Panc1 (cell line): ENCODE measurements at regions not wholly inside any gene's neighbourhood (a gene's known extent, or its start where the extent isn't known, plus 50 kb on each side); places are given as distances from the start of the nearest gene placed in this dataset.

Experiments
- ATAC-seq: fragments of 200-7000 bp; cut with Tn5 transposase; 2 replicates; pipeline ENCODE4 v1.9.1; 2020; ENCODE audit warnings: mild to moderate bottlenecking, moderate library complexity
- BruUV-seq: library from RNA; stranded (reverse); fragments of 400-500 nt; replicated peaks from 2 replicates; lab custom pipeline; 2021; lab: Mats Ljungman, UMichigan
- CTCF ChIA-PET: fragments of 300-600 bp; sonication (Branson Sonifier 250); formaldehyde crosslinking; loops from one replicate; lab custom pipeline; 2022; ENCODE audit warnings: antibody characterized with exemption; lab: Charles Lee
- POLR2A ChIA-PET: fragments of 300-600 bp; sonication (Branson Sonifier 250); formaldehyde crosslinking; loops from one replicate; lab custom pipeline; 2022; ENCODE audit warnings: antibody characterized with exemption; lab: Charles Lee
- DNase-seq: peaks from one replicate; pipeline ENCODE4 v3.0.0-alpha.2; 2010; ENCODE audit warnings: low read depth, low spot score
- H3K27ac ChIP-seq: 2 replicates; pipeline ENCODE4 v1.5.1; 2011; ENCODE audit warnings: mild to moderate bottlenecking, low read length, inconsistent platforms
- H3K27me3 ChIP-seq: fragments of 200-500 bp; sonication (Bioruptor generic); 2 replicates; pipeline ENCODE4 v1.6.0; 2014; ENCODE audit warnings: low read length, inconsistent platforms; ENCODE audit not compliant: control insufficient read depth, insufficient read depth
- H3K36me3 ChIP-seq: fragments of 200-500 bp; sonication (Bioruptor generic); 2 replicates; pipeline ENCODE4 v1.5.1; 2014; ENCODE audit warnings: inconsistent platforms, mild to moderate bottlenecking, low read length, moderate library complexity; ENCODE audit not compliant: control insufficient read depth, insufficient read depth
- H3K4me1 ChIP-seq: 2 replicates; pipeline ENCODE4 v1.5.1; 2011; ENCODE audit warnings: inconsistent platforms, mild to moderate bottlenecking, low read length, moderate library complexity; ENCODE audit not compliant: control insufficient read depth, insufficient read depth
- H3K4me3 ChIP-seq, 2 experiments: 2 replicates each; pipeline ENCODE4 v1.5.1; 2011 to 2012; ENCODE audit warnings: low read depth in 2 of 2, low read length in 2 of 2, mild to moderate bottlenecking in 2 of 2, inconsistent platforms in 1 of 2, moderate library complexity in 1 of 2
- H3K9me3 ChIP-seq: fragments of 200-500 bp; sonication (Bioruptor generic); 2 replicates; pipeline ENCODE4 v1.5.1; 2014; ENCODE audit warnings: low read depth, mild to moderate bottlenecking, inconsistent platforms, low read length, moderate library complexity; ENCODE audit not compliant: control insufficient read depth, insufficient read depth
- POLR2AphosphoS5 ChIP-seq: IDR thresholded peaks from 2 replicates; pipeline ENCODE4 v1.6.1; 2012; ENCODE audit warnings: mild to moderate bottlenecking, low read depth, low read length, moderate library complexity
- SIN3A ChIP-seq: IDR thresholded peaks from 2 replicates; pipeline ENCODE4 v1.6.1; 2012; ENCODE audit warnings: low read depth, mild to moderate bottlenecking, low read length, moderate library complexity, borderline replicate concordance; ENCODE audit not compliant: insufficient read depth
- TCF7L2 ChIP-seq: IDR thresholded peaks from 2 replicates; pipeline ENCODE4 v1.6.1; 2011; ENCODE audit warnings: mild to moderate bottlenecking, low read depth, low read length, inconsistent platforms
- in situ Hi-C: cut with HindIII; loops from 2 replicates; pipeline ENCODE4 v1.10.0; 2016; ENCODE audit warnings: low sequenced_read_pairs, low pct_unique_long_range_greater_than_20kb
- intact Hi-C: fragments of 100-400 bp; cut with micrococcal nuclease; formaldehyde crosslinking; loops from one replicate; pipeline ENCODE4 v1.10.0; 2022; ENCODE audit not compliant: unreplicated experiment
- TF ChIP-seq, protein P1 (sequence below): fragments of 450-650 bp; IDR thresholded peaks from 2 replicates; pipeline ENCODE4 v1.5.1; 2017; ENCODE audit warnings: mild to moderate bottlenecking
- TF ChIP-seq, protein P2 (sequence below), 2 experiments: IDR thresholded peaks; 2 replicates each; pipeline ENCODE4 v1.6.1; 2011 to 2012; ENCODE audit warnings: low read depth in 2 of 2, control low read depth in 1 of 2, low read length in 1 of 2, mild to moderate bottlenecking in 1 of 2, moderate library complexity in 1 of 2; ENCODE audit not compliant: insufficient read depth in 1 of 2

DNA sequence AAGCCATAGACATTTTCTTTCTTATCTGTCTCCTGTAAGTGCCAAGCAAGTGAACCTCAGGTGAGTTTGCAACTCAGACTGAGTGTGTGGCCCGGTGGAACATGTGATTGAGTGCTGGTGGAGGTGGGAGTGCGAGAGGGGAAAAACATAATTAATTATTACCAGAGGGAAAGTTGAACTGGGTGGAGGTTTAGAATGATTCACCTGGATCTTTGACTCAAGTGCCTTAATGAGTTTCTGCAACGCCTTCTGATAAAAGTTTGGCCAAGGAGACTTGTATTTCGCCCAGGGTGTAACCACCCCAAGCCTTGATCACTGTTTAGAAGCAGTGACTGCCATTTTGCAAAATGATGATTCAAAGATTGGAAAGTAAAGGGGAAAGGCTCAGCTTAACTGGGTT, 513.9 kb downstream of the GATA3 start:
- Histone ChIP-seq H3K36me3 (no peaks in the 10 kb centered on the region), H3K27ac (no peak overlapping the region), H3K27me3 (no peaks in the 10 kb centered on the region), H3K4me1 (no peaks in the 10 kb centered on the region), H3K4me3 (no peak overlapping the region), H3K9me3 (no peaks in the 10 kb centered on the region)
- BruUV-seq = no TSS peak
- DNase-seq (no peak), ATAC-seq (no peak)
- in situ Hi-C loops = no loop called here
- TF ChIP-seq SIN3A = no peak
- no peak for TF ChIP-seq POLR2AphosphoS5
- TF ChIP-seq, protein P1, sequence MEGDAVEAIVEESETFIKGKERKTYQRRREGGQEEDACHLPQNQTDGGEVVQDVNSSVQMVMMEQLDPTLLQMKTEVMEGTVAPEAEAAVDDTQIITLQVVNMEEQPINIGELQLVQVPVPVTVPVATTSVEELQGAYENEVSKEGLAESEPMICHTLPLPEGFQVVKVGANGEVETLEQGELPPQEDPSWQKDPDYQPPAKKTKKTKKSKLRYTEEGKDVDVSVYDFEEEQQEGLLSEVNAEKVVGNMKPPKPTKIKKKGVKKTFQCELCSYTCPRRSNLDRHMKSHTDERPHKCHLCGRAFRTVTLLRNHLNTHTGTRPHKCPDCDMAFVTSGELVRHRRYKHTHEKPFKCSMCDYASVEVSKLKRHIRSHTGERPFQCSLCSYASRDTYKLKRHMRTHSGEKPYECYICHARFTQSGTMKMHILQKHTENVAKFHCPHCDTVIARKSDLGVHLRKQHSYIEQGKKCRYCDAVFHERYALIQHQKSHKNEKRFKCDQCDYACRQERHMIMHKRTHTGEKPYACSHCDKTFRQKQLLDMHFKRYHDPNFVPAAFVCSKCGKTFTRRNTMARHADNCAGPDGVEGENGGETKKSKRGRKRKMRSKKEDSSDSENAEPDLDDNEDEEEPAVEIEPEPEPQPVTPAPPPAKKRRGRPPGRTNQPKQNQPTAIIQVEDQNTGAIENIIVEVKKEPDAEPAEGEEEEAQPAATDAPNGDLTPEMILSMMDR = no peak
- TF ChIP-seq, protein P2, sequence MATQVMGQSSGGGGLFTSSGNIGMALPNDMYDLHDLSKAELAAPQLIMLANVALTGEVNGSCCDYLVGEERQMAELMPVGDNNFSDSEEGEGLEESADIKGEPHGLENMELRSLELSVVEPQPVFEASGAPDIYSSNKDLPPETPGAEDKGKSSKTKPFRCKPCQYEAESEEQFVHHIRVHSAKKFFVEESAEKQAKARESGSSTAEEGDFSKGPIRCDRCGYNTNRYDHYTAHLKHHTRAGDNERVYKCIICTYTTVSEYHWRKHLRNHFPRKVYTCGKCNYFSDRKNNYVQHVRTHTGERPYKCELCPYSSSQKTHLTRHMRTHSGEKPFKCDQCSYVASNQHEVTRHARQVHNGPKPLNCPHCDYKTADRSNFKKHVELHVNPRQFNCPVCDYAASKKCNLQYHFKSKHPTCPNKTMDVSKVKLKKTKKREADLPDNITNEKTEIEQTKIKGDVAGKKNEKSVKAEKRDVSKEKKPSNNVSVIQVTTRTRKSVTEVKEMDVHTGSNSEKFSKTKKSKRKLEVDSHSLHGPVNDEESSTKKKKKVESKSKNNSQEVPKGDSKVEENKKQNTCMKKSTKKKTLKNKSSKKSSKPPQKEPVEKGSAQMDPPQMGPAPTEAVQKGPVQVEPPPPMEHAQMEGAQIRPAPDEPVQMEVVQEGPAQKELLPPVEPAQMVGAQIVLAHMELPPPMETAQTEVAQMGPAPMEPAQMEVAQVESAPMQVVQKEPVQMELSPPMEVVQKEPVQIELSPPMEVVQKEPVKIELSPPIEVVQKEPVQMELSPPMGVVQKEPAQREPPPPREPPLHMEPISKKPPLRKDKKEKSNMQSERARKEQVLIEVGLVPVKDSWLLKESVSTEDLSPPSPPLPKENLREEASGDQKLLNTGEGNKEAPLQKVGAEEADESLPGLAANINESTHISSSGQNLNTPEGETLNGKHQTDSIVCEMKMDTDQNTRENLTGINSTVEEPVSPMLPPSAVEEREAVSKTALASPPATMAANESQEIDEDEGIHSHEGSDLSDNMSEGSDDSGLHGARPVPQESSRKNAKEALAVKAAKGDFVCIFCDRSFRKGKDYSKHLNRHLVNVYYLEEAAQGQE (IDR thresholded peaks at IDR 0.05; ENCODE audit: insufficient read depth in 1 of 2, low read depth in 2 of 2, low read length in 1 of 2) = no peak
- TF ChIP-seq TCF7L2 = no peak
- ChIA-PET POLR2A (no interaction called here), CTCF (no interaction called here)
- intact Hi-C loops = no loop called here

DNA sequence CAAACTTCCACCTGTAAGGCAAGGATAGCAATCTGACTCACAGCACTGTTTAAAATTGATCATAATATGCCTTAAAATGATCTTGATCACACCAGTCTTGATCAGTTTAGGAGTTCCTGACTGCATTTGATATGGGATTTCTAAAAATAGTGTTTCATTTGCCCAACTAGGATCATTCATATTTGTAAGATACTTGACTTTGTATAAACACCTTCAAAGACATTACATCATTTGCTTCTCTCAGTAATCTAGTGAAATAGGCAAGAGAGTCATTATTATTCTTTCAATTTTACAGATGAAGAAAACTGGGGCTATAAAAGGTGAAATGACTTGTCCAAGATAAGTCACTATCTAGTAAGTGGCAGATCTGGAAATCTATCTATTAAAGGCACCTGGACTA, 521.1 kb downstream of the GATA3 start:
- BruUV-seq = no TSS peak
- Histone ChIP-seq H3K4me1 (no peaks in the 10 kb centered on the region), H3K36me3 (no peaks in the 10 kb centered on the region), H3K27me3 (no peaks in the 10 kb centered on the region), H3K4me3 (no peak overlapping the region), H3K9me3 (no peaks in the 10 kb centered on the region), H3K27ac (no peak overlapping the region)
- POLR2A ChIA-PET = no interaction called here
- no peak for DNase-seq
- no peak for ATAC-seq
- in situ Hi-C loops (no loop called here), intact Hi-C loops (no loop called here)
- CTCF ChIA-PET = no interaction called here
- TF ChIP-seq, protein P1 = no peak
- no peak for TF ChIP-seq POLR2AphosphoS5
- TF ChIP-seq TCF7L2 = no peak
- TF ChIP-seq, protein P2 (IDR thresholded peaks at IDR 0.05; ENCODE audit: insufficient read depth in 1 of 2, low read depth in 2 of 2, low read length in 1 of 2) = no peak
- no peak for TF ChIP-seq SIN3A
